ENCODE measurements at regions not wholly inside any gene's neighbourhood (a gene's known extent, or its start where the extent isn't known, plus 50 kb on each side); places are given as distances from the start of the nearest gene placed in this dataset.

DNA sequence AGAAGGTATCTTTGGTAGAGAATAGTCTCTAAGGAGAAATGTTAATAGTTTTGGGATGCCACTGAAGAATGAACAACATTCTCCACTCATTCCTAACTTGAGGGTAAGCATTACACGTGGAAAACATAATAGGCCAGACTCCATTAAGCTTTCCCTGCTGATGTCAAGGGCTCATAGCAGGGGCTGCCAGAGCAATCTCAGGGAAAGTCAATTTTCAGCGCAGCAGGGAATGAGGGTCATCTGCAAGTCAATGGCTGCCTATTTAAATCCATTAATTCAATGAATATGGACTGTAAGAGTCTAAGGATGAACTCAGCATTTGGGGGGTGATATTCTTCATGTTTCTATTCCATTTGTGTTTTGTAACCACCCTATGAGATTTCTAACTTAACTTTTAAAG lies 144.2 kb upstream of the ARL4C start:
- in situ Hi-C loops (cut with MboI; ENCODE audit: low sequenced_read_pairs, unreplicated experiment) = no loop called here
- DNase-seq (ENCODE audit: low spot score) = no peak
- TF ChIP-seq CTCF (IDR thresholded peaks at IDR 0.05; ENCODE audit: borderline replicate concordance, control extremely low read depth, extremely low read depth, insufficient read depth, missing control alignments) = no peak

DNA sequence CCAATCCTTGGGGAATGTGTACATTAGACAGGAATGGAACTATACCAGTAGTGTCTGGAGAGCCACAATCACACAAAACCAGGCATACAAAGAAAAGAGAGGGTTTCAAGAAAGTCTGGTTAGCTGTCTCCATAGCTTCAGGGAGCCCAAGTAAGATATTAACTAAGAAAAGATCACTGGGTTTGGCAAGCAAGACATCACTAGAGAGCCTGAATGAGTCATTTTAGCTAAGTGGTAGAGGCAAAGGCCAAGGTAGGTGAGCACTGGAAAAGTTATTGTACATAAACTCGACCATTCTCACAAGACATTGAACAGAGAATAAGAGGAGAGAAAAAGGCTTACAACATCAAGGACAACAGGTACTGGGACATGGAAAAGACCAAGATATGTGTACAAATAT lies 143.8 kb upstream of the ARL4C start:
- no peak for DNase-seq (ENCODE audit: low spot score)
- no peak for TF ChIP-seq CTCF (IDR thresholded peaks at IDR 0.05; ENCODE audit: borderline replicate concordance, control extremely low read depth, extremely low read depth, insufficient read depth, missing control alignments)
- in situ Hi-C loops (cut with MboI; ENCODE audit: low sequenced_read_pairs, unreplicated experiment) = no loop called here

DNA sequence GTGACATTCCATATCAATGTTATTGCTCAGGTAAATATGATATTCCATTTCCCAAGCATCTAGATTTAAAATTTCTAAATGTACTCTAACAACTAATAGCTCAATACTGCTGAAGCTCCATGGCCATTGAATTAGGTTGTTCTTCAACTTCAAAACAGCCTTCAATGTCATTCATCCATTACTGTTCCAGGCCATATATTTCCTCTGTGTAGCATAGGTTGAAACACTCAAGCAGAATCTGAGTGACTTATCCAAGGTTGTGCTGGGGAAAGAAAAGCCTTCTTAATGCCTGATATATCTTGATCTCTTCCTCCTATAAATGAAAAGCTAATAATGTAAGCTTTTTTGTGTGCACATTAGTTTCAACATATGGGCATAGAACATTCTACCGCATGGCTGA lies 142.1 kb upstream of the ARL4C start:
- no peak for TF ChIP-seq CTCF (IDR thresholded peaks at IDR 0.05; ENCODE audit: borderline replicate concordance, control extremely low read depth, extremely low read depth, insufficient read depth, missing control alignments)
- in situ Hi-C loops (cut with MboI; ENCODE audit: low sequenced_read_pairs, unreplicated experiment) = no loop called here
- no peak for DNase-seq (ENCODE audit: low spot score)

DNA sequence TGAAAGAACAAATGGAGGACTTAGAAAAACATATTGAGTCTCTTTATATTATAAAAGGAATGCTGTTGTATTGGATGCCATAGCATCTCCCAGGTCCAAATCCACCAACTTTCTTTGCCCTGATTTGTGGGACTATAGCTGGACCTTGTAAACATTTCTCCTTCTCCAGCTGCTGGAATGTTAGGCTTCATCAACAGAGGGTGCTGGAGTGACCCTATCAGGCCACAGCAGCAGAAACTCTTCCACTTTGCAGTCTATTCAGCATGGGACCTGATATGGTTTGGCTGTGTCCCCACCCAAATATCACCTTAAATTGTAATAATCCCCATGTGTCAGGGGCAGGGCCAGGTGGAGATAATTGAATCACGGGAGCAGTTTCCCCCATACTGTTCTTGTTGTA lies 138.4 kb upstream of the ARL4C start:
- no peak for TF ChIP-seq CTCF (IDR thresholded peaks at IDR 0.05; ENCODE audit: borderline replicate concordance, control extremely low read depth, extremely low read depth, insufficient read depth, missing control alignments)
- in situ Hi-C loops (cut with MboI; ENCODE audit: low sequenced_read_pairs, unreplicated experiment) = no loop called here
- DNase-seq (ENCODE audit: low spot score) = no peak

GRCh38 chr2:234633581-234634230 lies 136.8 kb upstream of the ARL4C start:
- TF ChIP-seq CTCF (IDR thresholded peaks at IDR 0.05; ENCODE audit: borderline replicate concordance, control extremely low read depth, extremely low read depth, insufficient read depth, missing control alignments) = no peak

DNA sequence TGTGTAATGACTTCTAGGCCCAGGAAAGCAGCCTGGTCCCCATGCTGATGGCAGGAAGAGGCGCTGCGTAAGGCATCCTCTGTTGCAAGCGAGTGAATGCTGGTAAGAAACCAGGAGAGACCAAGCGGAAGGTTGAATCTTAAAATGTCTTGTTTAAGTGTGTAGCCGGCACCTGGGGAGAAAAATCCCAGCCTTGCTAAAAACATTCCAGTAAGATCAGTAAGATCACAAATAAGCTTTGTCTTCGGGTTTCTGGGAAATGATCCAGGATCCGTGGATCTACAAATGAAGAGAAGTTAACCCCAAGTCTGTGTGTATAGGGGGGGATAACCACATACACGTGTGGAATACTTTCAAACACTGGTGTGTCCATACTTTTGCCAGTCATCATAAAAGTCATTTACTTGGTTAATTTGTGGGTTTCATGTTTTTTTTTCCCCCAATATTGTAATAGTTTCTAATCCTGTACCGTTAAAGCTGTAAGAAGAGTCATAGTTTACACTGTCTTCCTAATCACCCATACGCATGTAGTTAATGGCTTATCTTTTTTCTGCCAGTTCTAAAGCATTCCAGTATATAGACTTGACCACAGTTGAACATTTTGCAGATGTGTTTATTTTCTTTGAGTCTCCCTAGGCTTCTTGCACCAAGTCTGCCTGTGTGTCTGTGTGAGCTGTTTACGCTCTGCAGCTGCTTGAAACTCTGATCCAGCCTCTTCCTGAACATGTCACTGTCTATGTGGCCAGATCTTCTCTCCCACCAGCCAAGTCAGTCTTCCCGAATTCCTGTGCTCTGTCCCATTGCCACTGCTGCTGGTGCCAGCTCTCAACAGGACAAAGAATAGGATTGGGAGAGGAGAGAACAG lies 135.9 kb upstream of the ARL4C start:
- in situ Hi-C loops (cut with MboI; ENCODE audit: low sequenced_read_pairs, unreplicated experiment) = no loop called here
- no peak for TF ChIP-seq CTCF (IDR thresholded peaks at IDR 0.05; ENCODE audit: borderline replicate concordance, control extremely low read depth, extremely low read depth, insufficient read depth, missing control alignments)
- DNase-seq (ENCODE audit: low spot score) = no peak

More at GRCh38 chr2:234633581-234634230, 136.8 kb upstream of the ARL4C start:
- DNase-seq (ENCODE audit: low spot score) = no peak
- in situ Hi-C loops (cut with MboI; ENCODE audit: low sequenced_read_pairs, unreplicated experiment) = no loop called here

Measured in GM13976 (cell line).